ENCODE measurements at regions not wholly inside any gene's neighbourhood (a gene's known extent, or its start where the extent isn't known, plus 50 kb on each side); places are given as distances from the start of the nearest gene placed in this dataset.

- DNase-seq (ENCODE audit: low read depth), result peak; percentile 44
- H3K4me3 ChIP-seq (ENCODE audit: low read depth, low read length), result no peak overlapping the region
- in situ Hi-C loops (cut with HindIII; ENCODE audit: low sequenced_read_pairs), result no loop called here
- peak; percentile 95 for TF ChIP-seq CTCF (IDR thresholded peaks at IDR 0.05; ENCODE audit: low read depth, low read length, missing control alignments)
Measured at GRCh38 chr16:52191531-52192134, 355.3 kb downstream of the TOX3 start.

GRCh38 chr16:52184336-52184735, 362.6 kb downstream of the TOX3 start:
- H3K4me3 ChIP-seq (ENCODE audit: low read depth, low read length), result no peak overlapping the region
- TF ChIP-seq CTCF (IDR thresholded peaks at IDR 0.05; ENCODE audit: low read depth, low read length, missing control alignments), result no peak
- DNase-seq (ENCODE audit: low read depth), result no peak
- in situ Hi-C loops (cut with HindIII; ENCODE audit: low sequenced_read_pairs), result no loop called here

GRCh38 chr16:52182840-52183239, 364.1 kb downstream of the TOX3 start:
- in situ Hi-C loops (cut with HindIII; ENCODE audit: low sequenced_read_pairs), result no loop called here
- TF ChIP-seq CTCF (IDR thresholded peaks at IDR 0.05; ENCODE audit: low read depth, low read length, missing control alignments), result no peak
- DNase-seq (ENCODE audit: low read depth), result no peak
- no peak overlapping the region for H3K4me3 ChIP-seq (ENCODE audit: low read depth, low read length)

GRCh38 chr16:52174168-52174567, 372.8 kb downstream of the TOX3 start:
- no peak overlapping the region for H3K4me3 ChIP-seq (ENCODE audit: low read depth, low read length)
- no peak for TF ChIP-seq CTCF (IDR thresholded peaks at IDR 0.05; ENCODE audit: low read depth, low read length, missing control alignments)
- no peak for DNase-seq (ENCODE audit: low read depth)
- in situ Hi-C loops (cut with HindIII; ENCODE audit: low sequenced_read_pairs), result no loop called here

- TF ChIP-seq CTCF (IDR thresholded peaks at IDR 0.05; ENCODE audit: low read depth, low read length, missing control alignments), result no peak
- in situ Hi-C loops (cut with HindIII; ENCODE audit: low sequenced_read_pairs), result no loop called here
- no peak for DNase-seq (ENCODE audit: low read depth)
- no peak overlapping the region for H3K4me3 ChIP-seq (ENCODE audit: low read depth, low read length)
Measured at GRCh38 chr16:52171481-52171880, 375.5 kb downstream of the TOX3 start.

GRCh38 chr16:52167328-52167727, 379.6 kb downstream of the TOX3 start:
- DNase-seq (ENCODE audit: low read depth), result no peak
- H3K4me3 ChIP-seq (ENCODE audit: low read depth, low read length), result no peak overlapping the region
- no peak for TF ChIP-seq CTCF (IDR thresholded peaks at IDR 0.05; ENCODE audit: low read depth, low read length, missing control alignments)
- in situ Hi-C loops (cut with HindIII; ENCODE audit: low sequenced_read_pairs), result no loop called here

All from astrocyte of the cerebellum (primary cell).